ENCODE measurements at regions not wholly inside any gene's neighbourhood (a gene's known extent, or its start where the extent isn't known, plus 50 kb on each side); places are given as distances from the start of the nearest gene placed in this dataset.
"Not testable (repeated sequence)": the region's sequence is repeated elsewhere in the genome, so short reads cannot be mapped to it uniquely, and the experiment has no call there.

GRCh38 chr3:99319450-99319849 is 318.9 kb upstream of the COL8A1 start:
- TF ChIP-seq CTCF (IDR thresholded peaks at IDR 0.05; ENCODE audit: insufficient read depth, low read length, poor library complexity, severe bottlenecking), result no peak
- Histone ChIP-seq H3K4me3 (ENCODE audit: low read depth, low read length) (no peak overlapping the region), H3K36me3 (ENCODE audit: control insufficient read depth, insufficient read depth, low read length) (no peaks in the 10 kb centered on the region), H3K27me3 (ENCODE audit: control insufficient read depth, insufficient read depth, low read length) (no peaks in the 10 kb centered on the region)
- DNase-seq (ENCODE audit: low read depth), result no peak

- TF ChIP-seq CTCF (IDR thresholded peaks at IDR 0.05; ENCODE audit: insufficient read depth, low read length, poor library complexity, severe bottlenecking), result no peak
- no peak for DNase-seq (ENCODE audit: low read depth)
- H3K27me3 ChIP-seq (ENCODE audit: control insufficient read depth, insufficient read depth, low read length), result no peaks in the 10 kb centered on the region
- H3K36me3 ChIP-seq (ENCODE audit: control insufficient read depth, insufficient read depth, low read length), result no peaks in the 10 kb centered on the region
- H3K4me3 ChIP-seq (ENCODE audit: low read depth, low read length), result no peak overlapping the region
Measured at GRCh38 chr3:99317201-99317600, 321.2 kb upstream of the COL8A1 start.

GRCh38 chr3:99315896-99316295 is 322.5 kb upstream of the COL8A1 start:
- no peak overlapping the region for H3K4me3 ChIP-seq (ENCODE audit: low read depth, low read length)
- DNase-seq (ENCODE audit: low read depth), result no peak
- H3K36me3 ChIP-seq (ENCODE audit: control insufficient read depth, insufficient read depth, low read length), result no peaks in the 10 kb centered on the region
- no peak for TF ChIP-seq CTCF (IDR thresholded peaks at IDR 0.05; ENCODE audit: insufficient read depth, low read length, poor library complexity, severe bottlenecking)
- no peaks in the 10 kb centered on the region for H3K27me3 ChIP-seq (ENCODE audit: control insufficient read depth, insufficient read depth, low read length)

- DNase-seq (ENCODE audit: low read depth), result no peak
- H3K27me3 ChIP-seq (ENCODE audit: control insufficient read depth, insufficient read depth, low read length), result no peaks in the 10 kb centered on the region
- no peaks in the 10 kb centered on the region for H3K36me3 ChIP-seq (ENCODE audit: control insufficient read depth, insufficient read depth, low read length)
- no peak for TF ChIP-seq CTCF (IDR thresholded peaks at IDR 0.05; ENCODE audit: insufficient read depth, low read length, poor library complexity, severe bottlenecking)
- H3K4me3 ChIP-seq (ENCODE audit: low read depth, low read length), result no peak overlapping the region
Measured at GRCh38 chr3:99313485-99313884, 324.9 kb upstream of the COL8A1 start.

- TF ChIP-seq CTCF (IDR thresholded peaks at IDR 0.05; ENCODE audit: insufficient read depth, low read length, poor library complexity, severe bottlenecking), result no peak
- H3K36me3 ChIP-seq (ENCODE audit: control insufficient read depth, insufficient read depth, low read length), result no peaks in the 10 kb centered on the region
Measured at GRCh38 chr3:99298661-99299060, 339.7 kb upstream of the COL8A1 start.

GRCh38 chr3:99295836-99296235 is 342.6 kb upstream of the COL8A1 start:
- no peaks in the 10 kb centered on the region for H3K36me3 ChIP-seq (ENCODE audit: control insufficient read depth, insufficient read depth, low read length)

More at GRCh38 chr3:99298661-99299060, 339.7 kb upstream of the COL8A1 start:
- no peak for DNase-seq (ENCODE audit: low read depth)
- Histone ChIP-seq H3K4me3 (ENCODE audit: low read depth, low read length) (no peak overlapping the region), H3K27me3 (ENCODE audit: control insufficient read depth, insufficient read depth, low read length) (no peaks in the 10 kb centered on the region)

GRCh38 chr3:99294092-99294491 is 344.3 kb upstream of the COL8A1 start:
- not testable (repeated sequence) for H3K4me3 ChIP-seq (ENCODE audit: low read depth, low read length); DNase-seq (ENCODE audit: low read depth); H3K27me3 ChIP-seq (ENCODE audit: control insufficient read depth, insufficient read depth, low read length); H3K36me3 ChIP-seq (ENCODE audit: control insufficient read depth, insufficient read depth, low read length)

More at GRCh38 chr3:99295836-99296235, 342.6 kb upstream of the COL8A1 start:
- no peak for DNase-seq (ENCODE audit: low read depth)
- Histone ChIP-seq H3K4me3 (ENCODE audit: low read depth, low read length) (no peak overlapping the region), H3K27me3 (ENCODE audit: control insufficient read depth, insufficient read depth, low read length) (no peaks in the 10 kb centered on the region)
- TF ChIP-seq CTCF (IDR thresholded peaks at IDR 0.05; ENCODE audit: insufficient read depth, low read length, poor library complexity, severe bottlenecking), result no peak

Measured in kidney epithelial cell (primary cell).